Vagina (tissue), 2 donors: ENCODE measurements at regions not wholly inside any gene's neighbourhood (a gene's known extent, or its start where the extent isn't known, plus 50 kb on each side); places are given as distances from the start of the nearest gene placed in this dataset.

Source experiments
- DNase-seq, 2 donors: peaks; one replicate each; pipeline ENCODE4 v3.0.0-alpha.2; 2017; ENCODE audit errors: extremely low spot score in 2 of 2
- H3K27ac ChIP-seq: fragments of 200-600 bp; sonication (generic); one replicate; pipeline ENCODE4 v1.5.1; 2019
- H3K27me3 ChIP-seq: fragments of 200-600 bp; sonication (generic); one replicate; pipeline ENCODE4 v1.5.1; 2019
- H3K36me3 ChIP-seq, 2 donors: fragments of 200-600 bp; sonication (generic); one replicate each; pipeline ENCODE4 v1.5.1; 2017 to 2019
- H3K4me1 ChIP-seq: fragments of 200-600 bp; sonication (generic); one replicate; pipeline ENCODE4 v1.5.1; 2019
- H3K4me3 ChIP-seq, 2 donors: fragments of 200-600 bp; sonication (generic); 1 replicate in 1 of 2; 2 replicates in 1 of 2; pipeline ENCODE4 v1.5.1; 2016 to 2019
- H3K9me3 ChIP-seq: fragments of 200-600 bp; sonication (generic); one replicate; pipeline ENCODE4 v1.5.1; 2019
- POLR2A ChIP-seq, 2 donors: fragments of 450-650 bp; IDR thresholded peaks; one replicate each; pipeline ENCODE4 v1.6.1; 2017; ENCODE audit warnings: antibody characterized with exemption in 2 of 2, mild to moderate bottlenecking in 2 of 2, moderate library complexity in 2 of 2
- POLR2AphosphoS5 ChIP-seq, 2 donors: sonication (generic); formaldehyde crosslinking; IDR thresholded peaks; one replicate each; pipeline ENCODE4 v1.9.0; 2017; ENCODE audit warnings: antibody characterized with exemption in 2 of 2, mild to moderate bottlenecking in 2 of 2, low read depth in 1 of 2; ENCODE audit not compliant: insufficient read depth in 1 of 2
- intact Hi-C: fragments of 100-400 bp; cut with DNase I; formaldehyde crosslinking; loops from one replicate; pipeline ENCODE4 v1.15.1; 2023
- TF ChIP-seq, protein P1 (sequence below), 3 experiments: fragments of 450-650 bp in 2 of 3; fragments of 200-600 bp in 1 of 3; sonication (generic) in 1 of 3; IDR thresholded peaks; one replicate each; pipeline ENCODE4 v1.5.1; 2017 to 2019; ENCODE audit warnings: antibody characterized with exemption in 3 of 3, mild to moderate bottlenecking in 2 of 3, moderate library complexity in 2 of 3

DNA sequence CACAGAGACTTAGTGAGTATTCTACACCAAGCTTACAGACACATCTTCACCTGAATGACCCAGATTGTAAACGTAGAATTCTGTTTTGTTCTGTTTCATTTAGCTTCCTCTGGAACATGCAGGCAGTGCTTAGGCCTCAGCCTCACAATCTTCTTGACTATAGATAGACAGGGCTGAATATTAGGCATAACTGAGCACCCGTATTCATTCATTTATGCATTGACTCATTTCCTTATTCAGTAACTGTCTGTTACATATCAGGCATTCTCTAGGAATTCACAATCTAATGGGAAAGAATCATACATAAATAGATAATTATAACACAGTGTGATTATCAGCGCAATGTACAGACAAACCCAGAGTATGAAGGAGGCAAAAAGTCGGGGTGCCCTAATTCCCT lies 124.9 kb upstream of the ETAA1 start:
- Histone ChIP-seq H3K9me3 (no peaks in the 10 kb centered on the region), H3K27ac (no peak overlapping the region), H3K4me1 (no peaks in the 10 kb centered on the region), H3K36me3 (no peaks in the 10 kb centered on the region), H3K27me3 (no peaks in the 10 kb centered on the region), H3K4me3 (no peak overlapping the region)
- intact Hi-C loops, result no loop called here
- DNase-seq, result no peak
- TF ChIP-seq POLR2A (IDR thresholded peaks at IDR 0.05) (no peak), POLR2AphosphoS5 (IDR thresholded peaks at IDR 0.05; ENCODE audit: insufficient read depth in 1 of 2, low read depth in 1 of 2) (no peak)
- TF ChIP-seq, protein P1, sequence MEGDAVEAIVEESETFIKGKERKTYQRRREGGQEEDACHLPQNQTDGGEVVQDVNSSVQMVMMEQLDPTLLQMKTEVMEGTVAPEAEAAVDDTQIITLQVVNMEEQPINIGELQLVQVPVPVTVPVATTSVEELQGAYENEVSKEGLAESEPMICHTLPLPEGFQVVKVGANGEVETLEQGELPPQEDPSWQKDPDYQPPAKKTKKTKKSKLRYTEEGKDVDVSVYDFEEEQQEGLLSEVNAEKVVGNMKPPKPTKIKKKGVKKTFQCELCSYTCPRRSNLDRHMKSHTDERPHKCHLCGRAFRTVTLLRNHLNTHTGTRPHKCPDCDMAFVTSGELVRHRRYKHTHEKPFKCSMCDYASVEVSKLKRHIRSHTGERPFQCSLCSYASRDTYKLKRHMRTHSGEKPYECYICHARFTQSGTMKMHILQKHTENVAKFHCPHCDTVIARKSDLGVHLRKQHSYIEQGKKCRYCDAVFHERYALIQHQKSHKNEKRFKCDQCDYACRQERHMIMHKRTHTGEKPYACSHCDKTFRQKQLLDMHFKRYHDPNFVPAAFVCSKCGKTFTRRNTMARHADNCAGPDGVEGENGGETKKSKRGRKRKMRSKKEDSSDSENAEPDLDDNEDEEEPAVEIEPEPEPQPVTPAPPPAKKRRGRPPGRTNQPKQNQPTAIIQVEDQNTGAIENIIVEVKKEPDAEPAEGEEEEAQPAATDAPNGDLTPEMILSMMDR (IDR thresholded peaks at IDR 0.05), result no peak

DNA sequence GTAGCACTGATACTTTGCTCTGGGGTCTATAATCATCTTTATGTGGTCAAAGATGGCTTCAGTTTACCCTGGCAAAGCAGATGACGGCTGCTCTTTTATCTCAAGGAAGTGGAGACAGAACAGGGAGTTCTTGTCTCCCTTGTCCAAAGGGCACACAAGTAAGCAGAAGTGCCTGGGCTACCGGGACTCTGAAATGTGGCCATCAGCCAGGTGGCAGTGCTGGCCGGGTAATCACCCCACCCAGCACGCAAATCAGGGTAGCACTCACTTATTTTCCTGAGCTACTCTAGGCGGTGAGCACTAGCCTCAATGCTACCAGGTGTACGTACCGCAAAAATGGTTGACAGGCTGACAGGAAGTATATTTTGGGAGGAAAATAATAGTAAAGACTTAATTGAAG lies 119.7 kb upstream of the ETAA1 start:
- intact Hi-C loops, result no loop called here
- Histone ChIP-seq H3K27ac (no peak overlapping the region), H3K4me1 (no peaks in the 10 kb centered on the region), H3K36me3 (no peaks in the 10 kb centered on the region), H3K27me3 (no peaks in the 10 kb centered on the region), H3K9me3 (no peaks in the 10 kb centered on the region), H3K4me3 (no peak overlapping the region)
- no peak for DNase-seq
- no peak for TF ChIP-seq POLR2A (IDR thresholded peaks at IDR 0.05)
- TF ChIP-seq, protein P1 (IDR thresholded peaks at IDR 0.05), result no peak

DNA sequence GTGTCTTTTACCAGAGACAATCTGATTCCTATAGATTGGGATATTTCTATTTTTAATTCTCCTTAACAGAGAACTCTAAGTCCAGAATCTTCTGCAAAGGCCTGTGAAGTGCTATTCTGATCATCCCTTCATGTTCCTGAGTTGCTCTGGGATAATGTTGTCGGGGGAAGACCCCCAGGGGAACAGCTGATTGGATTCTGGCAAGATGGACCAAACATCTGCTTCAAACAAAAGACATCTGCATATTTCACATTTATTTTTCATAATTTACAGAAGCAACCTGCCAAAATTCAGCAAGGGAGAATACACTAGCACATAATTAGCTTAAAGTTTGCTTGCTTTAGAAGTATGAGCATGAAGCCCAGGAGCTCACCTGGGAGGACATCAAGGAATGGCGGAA lies 116.0 kb upstream of the ETAA1 start:
- no peaks in the 10 kb centered on the region for H3K9me3 ChIP-seq
- no peak overlapping the region for H3K4me3 ChIP-seq
- H3K27me3 ChIP-seq, result no peaks in the 10 kb centered on the region
- intact Hi-C loops, result no loop called here
- H3K4me1 ChIP-seq, result no peaks in the 10 kb centered on the region
- no peaks in the 10 kb centered on the region for H3K36me3 ChIP-seq
- TF ChIP-seq POLR2A (IDR thresholded peaks at IDR 0.05) (no peak), POLR2AphosphoS5 (IDR thresholded peaks at IDR 0.05; ENCODE audit: insufficient read depth in 1 of 2, low read depth in 1 of 2) (no peak)
- DNase-seq, result no peak
- H3K27ac ChIP-seq, result no peak overlapping the region

DNA sequence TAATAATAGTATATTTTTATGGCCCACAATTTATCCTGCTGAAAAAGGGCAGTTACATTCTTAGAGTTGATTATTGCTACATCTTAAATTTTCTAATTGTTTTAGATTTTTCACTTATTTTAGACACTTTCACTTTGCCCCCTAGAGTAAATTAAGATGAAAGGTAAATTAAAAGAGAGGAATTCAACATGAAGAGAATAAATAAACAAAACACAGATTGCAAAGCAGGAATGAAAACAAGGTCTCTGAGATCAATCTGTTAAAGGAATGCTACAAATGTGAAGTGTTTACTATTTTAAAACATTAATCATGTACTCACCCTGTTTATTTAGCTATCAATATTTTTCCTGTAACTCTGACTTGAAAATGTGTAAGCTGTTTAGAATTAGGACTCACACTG lies 113.5 kb upstream of the ETAA1 start:
- H3K4me1 ChIP-seq, result no peaks in the 10 kb centered on the region
- intact Hi-C loops, result no loop called here
- no peaks in the 10 kb centered on the region for H3K27me3 ChIP-seq
- TF ChIP-seq POLR2A (IDR thresholded peaks at IDR 0.05) (no peak), POLR2AphosphoS5 (IDR thresholded peaks at IDR 0.05; ENCODE audit: insufficient read depth in 1 of 2, low read depth in 1 of 2) (no peak)
- TF ChIP-seq, protein P1 (IDR thresholded peaks at IDR 0.05), result no peak
- H3K27ac ChIP-seq, result no peak overlapping the region
- no peak overlapping the region for H3K4me3 ChIP-seq
- no peaks in the 10 kb centered on the region for H3K36me3 ChIP-seq
- no peaks in the 10 kb centered on the region for H3K9me3 ChIP-seq
- DNase-seq, result no peak

DNA sequence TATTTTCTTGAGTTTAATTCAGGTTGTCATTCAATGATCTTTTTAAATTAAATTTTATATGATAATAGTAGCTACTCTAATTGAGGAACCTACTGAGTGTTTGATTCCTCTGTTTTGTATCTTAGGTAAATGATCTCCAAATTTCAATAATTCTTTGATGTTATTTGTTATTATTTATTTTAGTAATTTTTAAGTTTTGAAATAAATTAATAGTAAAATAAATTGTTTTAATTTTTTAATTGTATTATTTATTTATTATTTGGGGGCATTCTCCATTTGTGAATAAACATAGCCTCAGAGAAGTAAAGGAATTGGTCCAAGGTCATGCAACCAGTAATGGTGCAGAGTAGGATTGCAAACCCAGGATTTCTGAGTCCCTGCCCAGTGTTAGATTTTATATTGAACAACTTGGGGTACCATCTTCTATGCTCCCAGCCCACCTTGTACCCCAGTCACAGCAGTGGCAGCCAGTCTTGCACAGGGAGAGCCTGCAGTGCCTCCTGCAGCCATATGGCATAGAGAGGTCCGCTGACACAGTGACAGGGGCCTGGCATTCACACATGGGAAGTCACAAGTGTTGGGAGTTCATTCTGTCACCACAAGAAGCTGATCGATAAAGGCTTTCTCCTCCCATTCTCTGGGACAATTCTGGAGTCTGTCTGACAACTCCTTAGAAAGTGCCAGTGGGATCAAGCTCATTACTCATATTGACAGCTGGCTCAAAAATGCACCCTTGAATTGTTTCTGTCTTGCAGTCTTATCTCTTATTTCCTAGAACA lies 110.0 kb upstream of the ETAA1 start:
- Histone ChIP-seq H3K27me3 (no peaks in the 10 kb centered on the region), H3K36me3 (no peaks in the 10 kb centered on the region), H3K27ac (no peak overlapping the region), H3K4me1 (no peaks in the 10 kb centered on the region), H3K9me3 (no peaks in the 10 kb centered on the region), H3K4me3 (no peak overlapping the region)
- DNase-seq, result no peak
- intact Hi-C loops, result no loop called here
- TF ChIP-seq, protein P1 (IDR thresholded peaks at IDR 0.05), result no peak
- TF ChIP-seq POLR2AphosphoS5 (IDR thresholded peaks at IDR 0.05; ENCODE audit: insufficient read depth in 1 of 2, low read depth in 1 of 2), result no peak
- TF ChIP-seq POLR2A (IDR thresholded peaks at IDR 0.05), result no peak
